ENCODE measurements at regions not wholly inside any gene's neighbourhood (a gene's known extent, or its start where the extent isn't known, plus 50 kb on each side); places are given as distances from the start of the nearest gene placed in this dataset.

- no peak for DNase-seq
These were observed 204.0 kb upstream of the PUM3 start for GRCh38 chr9:3047912-3048311.

GRCh38 chr9:3045153-3045552 lies 201.3 kb upstream of the PUM3 start:
- DNase-seq, result no peak

- DNase-seq, result no peak
These were observed 199.5 kb upstream of the PUM3 start for GRCh38 chr9:3043369-3043768.

- no peak for DNase-seq
These were observed 196.9 kb upstream of the PUM3 start for GRCh38 chr9:3040761-3041160.

- DNase-seq, result no peak
These were observed 192.4 kb upstream of the PUM3 start for GRCh38 chr9:3036333-3036700.

GRCh38 chr9:3035579-3036332 lies 191.9 kb upstream of the PUM3 start:
- DNase-seq, result no peak

- no peak for DNase-seq
These were observed 189.0 kb upstream of the PUM3 start for GRCh38 chr9:3032898-3033297.

GRCh38 chr9:3028535-3028934 lies 184.6 kb upstream of the PUM3 start:
- DNase-seq, result no peak

- DNase-seq, result no peak
These were observed 183.3 kb upstream of the PUM3 start for GRCh38 chr9:3027210-3027609.

GRCh38 chr9:3023449-3023848 lies 179.6 kb upstream of the PUM3 start:
- peak; percentile 34 for DNase-seq

- DNase-seq, result no peak
These were observed 174.9 kb upstream of the PUM3 start for GRCh38 chr9:3018691-3019230.

- no peak for DNase-seq
These were observed 174.2 kb upstream of the PUM3 start for GRCh38 chr9:3018071-3018470.

GRCh38 chr9:3014178-3014577 lies 170.3 kb upstream of the PUM3 start:
- DNase-seq, result no peak

- DNase-seq, result peak; percentile 77
These were observed 168.9 kb upstream of the PUM3 start for GRCh38 chr9:3012842-3013241.

- peak; percentile 7 for DNase-seq
These were observed 168.3 kb upstream of the PUM3 start for GRCh38 chr9:3012245-3012644.

GRCh38 chr9:3008091-3008490 lies 164.2 kb upstream of the PUM3 start:
- no peak for DNase-seq

GRCh38 chr9:3007326-3007725 lies 163.4 kb upstream of the PUM3 start:
- no peak for DNase-seq

- no peak for DNase-seq
These were observed 163.0 kb upstream of the PUM3 start for GRCh38 chr9:3006851-3007250.

- no peak for DNase-seq
These were observed 160.7 kb upstream of the PUM3 start for GRCh38 chr9:3004572-3004971.

- no peak for DNase-seq
These were observed 157.4 kb upstream of the PUM3 start for GRCh38 chr9:3001311-3001710.

GRCh38 chr9:2992427-2992826 lies 148.5 kb upstream of the PUM3 start:
- DNase-seq, result no peak

GRCh38 chr9:2991292-2991691 lies 147.4 kb upstream of the PUM3 start:
- no peak for DNase-seq

GRCh38 chr9:2987679-2988078 lies 143.8 kb upstream of the PUM3 start:
- no peak for DNase-seq

- no peak for DNase-seq
These were observed 141.4 kb upstream of the PUM3 start for GRCh38 chr9:2985343-2985742.

- peak; percentile 60 for DNase-seq
These were observed 140.6 kb upstream of the PUM3 start for GRCh38 chr9:2984491-2984890.
